Thoracic aorta (tissue), 2 donors: ENCODE measurements at regions not wholly inside any gene's neighbourhood (a gene's known extent, or its start where the extent isn't known, plus 50 kb on each side); places are given as distances from the start of the nearest gene placed in this dataset.
"Not testable (repeated sequence)": the region's sequence is repeated elsewhere in the genome, so short reads cannot be mapped to it uniquely, and the experiment has no call there.

ENCODE experiments used
- ATAC-seq: fragments of 150-250 bp; one replicate; pipeline ENCODE4 v1.8.0; 2017; ENCODE audit warnings: low read depth; ENCODE audit not compliant: insufficient number of reproducible peaks, low FRiP score
- DNase-seq: peaks from one replicate; pipeline ENCODE4 v3.0.0-alpha.2; 2020; ENCODE audit warnings: low spot score
- H3K27ac ChIP-seq, 2 donors: fragments of 200-600 bp; sonication (generic); 1 replicate in 1 of 2; 2 replicates in 1 of 2; pipeline ENCODE4 v1.5.1; 2016; ENCODE audit warnings: mild to moderate bottlenecking in 2 of 2, moderate library complexity in 2 of 2
- H3K27me3 ChIP-seq: fragments of 200-600 bp; sonication (generic); replicated peaks from 2 replicates; pipeline ENCODE4 v1.6.0; 2016; ENCODE audit warnings: mild to moderate bottlenecking; ENCODE audit not compliant: insufficient read depth
- H3K36me3 ChIP-seq: fragments of 200-600 bp; sonication (generic); one replicate; pipeline ENCODE4 v1.5.1; 2016
- H3K4me1 ChIP-seq, 2 donors: fragments of 200-600 bp; sonication (generic); 1 replicate in 1 of 2; 2 replicates in 1 of 2; pipeline versions ENCODE4 v1.5.1 to v1.6.0; 2016; ENCODE audit warnings: low read depth in 2 of 2, mild to moderate bottlenecking in 1 of 2; ENCODE audit not compliant: control insufficient read depth in 1 of 2
- H3K4me3 ChIP-seq: fragments of 200-600 bp; sonication (generic); 2 replicates; pipeline ENCODE4 v1.5.1; 2016; ENCODE audit warnings: mild to moderate bottlenecking
- H3K9me3 ChIP-seq: fragments of 200-600 bp; sonication (generic); 2 replicates; pipeline ENCODE4 v1.5.1; 2016
- TF ChIP-seq, protein P1 (sequence below): fragments of 200-600 bp; sonication (generic); IDR thresholded peaks from one replicate; pipeline ENCODE4 v1.5.1; 2019; ENCODE audit warnings: antibody characterized with exemption

DNA sequence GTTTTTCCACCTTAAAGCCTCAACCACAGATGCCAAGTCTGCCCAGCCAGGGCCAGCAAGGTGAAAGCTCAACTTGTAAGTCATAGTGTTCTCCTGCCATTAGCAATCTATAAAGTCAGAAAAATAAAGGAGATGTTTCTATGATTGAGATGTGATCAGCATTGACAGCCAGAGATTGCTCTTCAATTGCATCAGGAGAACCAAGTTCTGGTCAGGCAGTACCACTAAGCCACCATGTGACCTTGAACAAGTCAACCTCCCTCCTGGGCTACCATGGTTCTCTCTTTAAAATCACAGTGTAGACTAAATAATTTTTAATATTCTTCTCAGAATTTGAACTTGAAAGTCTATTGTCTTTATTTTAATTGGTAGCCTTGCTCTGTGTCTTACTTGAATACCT, 220.3 kb upstream of the HES1 start:
- H3K36me3 ChIP-seq, result no peaks in the 10 kb centered on the region
- ATAC-seq (no peak), DNase-seq (no peak)
- H3K4me1 ChIP-seq, result peaks cover 0 to 8% of the 10 kb centered on the region in 2 donors
- TF ChIP-seq, protein P1, sequence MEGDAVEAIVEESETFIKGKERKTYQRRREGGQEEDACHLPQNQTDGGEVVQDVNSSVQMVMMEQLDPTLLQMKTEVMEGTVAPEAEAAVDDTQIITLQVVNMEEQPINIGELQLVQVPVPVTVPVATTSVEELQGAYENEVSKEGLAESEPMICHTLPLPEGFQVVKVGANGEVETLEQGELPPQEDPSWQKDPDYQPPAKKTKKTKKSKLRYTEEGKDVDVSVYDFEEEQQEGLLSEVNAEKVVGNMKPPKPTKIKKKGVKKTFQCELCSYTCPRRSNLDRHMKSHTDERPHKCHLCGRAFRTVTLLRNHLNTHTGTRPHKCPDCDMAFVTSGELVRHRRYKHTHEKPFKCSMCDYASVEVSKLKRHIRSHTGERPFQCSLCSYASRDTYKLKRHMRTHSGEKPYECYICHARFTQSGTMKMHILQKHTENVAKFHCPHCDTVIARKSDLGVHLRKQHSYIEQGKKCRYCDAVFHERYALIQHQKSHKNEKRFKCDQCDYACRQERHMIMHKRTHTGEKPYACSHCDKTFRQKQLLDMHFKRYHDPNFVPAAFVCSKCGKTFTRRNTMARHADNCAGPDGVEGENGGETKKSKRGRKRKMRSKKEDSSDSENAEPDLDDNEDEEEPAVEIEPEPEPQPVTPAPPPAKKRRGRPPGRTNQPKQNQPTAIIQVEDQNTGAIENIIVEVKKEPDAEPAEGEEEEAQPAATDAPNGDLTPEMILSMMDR, result no peak
- H3K27me3 ChIP-seq, result no peaks in the 10 kb centered on the region
- no peaks in the 10 kb centered on the region for H3K9me3 ChIP-seq
- no peak overlapping the region for H3K4me3 ChIP-seq
- H3K27ac ChIP-seq, result no peak overlapping the region

DNA sequence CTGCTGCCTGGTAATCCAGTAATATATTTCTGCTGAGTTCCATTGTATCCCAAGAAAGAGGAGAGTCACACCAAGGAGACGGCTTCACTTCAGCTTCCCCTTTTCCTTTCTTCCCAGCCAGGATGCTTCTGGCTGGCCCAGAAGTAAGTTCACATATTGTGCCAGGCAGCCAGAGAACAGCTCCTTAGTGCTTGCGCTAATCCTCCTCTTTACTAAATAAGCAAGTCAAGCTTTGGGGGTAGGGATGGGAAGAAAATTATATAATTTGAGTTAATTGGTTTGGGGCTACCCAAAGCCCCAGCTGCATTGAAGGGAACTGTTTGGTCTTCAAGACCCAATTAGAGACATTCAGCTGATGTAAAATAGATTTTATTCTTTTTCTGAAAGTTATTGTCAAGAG, 218.8 kb upstream of the HES1 start:
- Histone ChIP-seq H3K9me3 (no peaks in the 10 kb centered on the region), H3K27me3 (no peaks in the 10 kb centered on the region), H3K4me3 (no peak overlapping the region), H3K27ac (no peak overlapping the region), H3K36me3 (no peaks in the 10 kb centered on the region), H3K4me1 (no peaks in the 10 kb centered on the region)
- TF ChIP-seq, protein P1, result no peak
- DNase-seq, result no peak
- ATAC-seq, result no peak

DNA sequence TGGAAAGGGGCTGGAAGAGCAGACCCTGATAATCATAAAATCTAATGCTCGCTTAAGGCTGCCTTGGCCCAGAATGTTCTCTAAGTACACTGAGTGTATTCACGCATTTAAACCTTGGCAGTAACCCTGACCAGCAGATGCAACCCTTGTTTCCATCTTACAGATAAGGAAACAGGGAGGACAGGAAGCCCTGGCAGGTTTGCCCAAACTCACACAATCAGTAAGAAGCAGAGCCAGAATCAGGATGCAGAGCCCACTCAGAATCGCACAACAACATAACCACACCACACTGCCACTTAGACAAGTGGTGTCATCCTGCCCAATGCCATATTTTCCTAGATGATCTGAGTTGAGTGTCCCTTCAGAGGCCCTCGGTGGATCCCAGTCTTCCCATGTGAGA, 214.5 kb upstream of the HES1 start:
- DNase-seq, result no peak
- no peak overlapping the region for H3K27ac ChIP-seq
- no peaks in the 10 kb centered on the region for H3K4me1 ChIP-seq
- H3K4me3 ChIP-seq, result no peak overlapping the region
- no peaks in the 10 kb centered on the region for H3K27me3 ChIP-seq
- H3K36me3 ChIP-seq, result no peaks in the 10 kb centered on the region
- peaks cover 15% of the 10 kb centered on the region for H3K9me3 ChIP-seq
- TF ChIP-seq, protein P1, result no peak
- no peak for ATAC-seq

DNA sequence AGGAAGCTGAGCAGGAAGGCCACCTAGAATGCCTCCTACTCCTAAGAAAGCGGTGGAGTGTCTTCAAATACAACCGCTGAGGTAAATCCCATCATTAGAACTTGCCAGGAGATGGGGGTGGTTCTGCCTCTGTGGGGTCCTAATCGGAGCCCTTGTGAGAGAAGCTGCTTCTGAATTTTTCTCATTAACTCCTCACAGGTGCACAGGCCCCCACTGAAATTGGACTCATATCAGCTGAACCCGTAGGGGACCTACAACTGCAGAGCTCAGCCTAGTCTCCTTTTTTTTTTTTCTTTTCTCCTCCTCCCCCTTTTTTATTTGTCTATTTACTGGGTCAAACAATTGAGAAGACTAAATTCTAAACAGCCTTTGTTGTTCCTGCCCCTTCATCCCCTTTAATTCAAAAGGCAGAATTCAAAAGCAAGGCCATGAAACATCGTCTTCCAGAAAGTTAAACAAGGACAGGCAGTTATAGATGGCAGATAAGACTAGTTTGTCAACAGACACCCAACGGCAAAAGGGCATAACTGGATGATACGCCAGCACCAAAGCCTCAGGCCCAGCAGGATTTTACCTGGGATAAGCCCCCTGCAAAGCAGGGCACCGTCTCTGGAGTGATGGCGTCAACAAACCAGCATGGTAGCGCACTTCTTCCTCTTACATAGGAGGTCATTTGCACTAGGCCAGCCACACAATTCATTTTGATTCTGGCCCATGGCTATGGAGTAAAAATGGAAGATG, 213.7 kb upstream of the HES1 start:
- DNase-seq (no peak), ATAC-seq (no peak)
- no peaks in the 10 kb centered on the region for H3K27me3 ChIP-seq
- H3K27ac ChIP-seq, result no peak overlapping the region
- H3K4me3 ChIP-seq, result no peak overlapping the region
- H3K9me3 ChIP-seq, result peaks cover 15% of the 10 kb centered on the region
- TF ChIP-seq, protein P1, result no peak
- H3K4me1 ChIP-seq, result no peaks in the 10 kb centered on the region
- H3K36me3 ChIP-seq, result no peaks in the 10 kb centered on the region

DNA sequence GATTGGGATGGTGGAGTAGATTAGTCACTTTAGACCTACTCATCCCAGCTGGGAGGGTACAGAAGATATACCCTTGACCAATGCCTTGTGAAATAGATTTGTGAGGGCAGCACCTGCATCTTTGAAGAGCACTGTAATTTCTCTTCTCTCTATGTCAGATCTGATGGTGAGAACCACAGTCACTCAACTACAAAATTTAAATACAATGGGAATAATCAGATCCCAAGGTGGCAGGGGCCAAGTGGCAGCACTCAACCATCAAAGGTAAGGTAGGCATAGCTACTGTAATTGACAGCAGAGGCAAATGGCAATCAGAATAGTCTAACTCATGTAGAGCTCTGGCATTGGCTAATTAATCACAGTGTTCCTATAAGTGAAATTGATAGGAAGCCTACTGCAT, 212.0 kb upstream of the HES1 start:
- H3K27ac ChIP-seq, ATAC-seq, DNase-seq, H3K27me3 ChIP-seq, H3K36me3 ChIP-seq, H3K4me3 ChIP-seq, H3K4me1 ChIP-seq: not testable (repeated sequence)
- peaks cover 15% of the 10 kb centered on the region for H3K9me3 ChIP-seq

DNA sequence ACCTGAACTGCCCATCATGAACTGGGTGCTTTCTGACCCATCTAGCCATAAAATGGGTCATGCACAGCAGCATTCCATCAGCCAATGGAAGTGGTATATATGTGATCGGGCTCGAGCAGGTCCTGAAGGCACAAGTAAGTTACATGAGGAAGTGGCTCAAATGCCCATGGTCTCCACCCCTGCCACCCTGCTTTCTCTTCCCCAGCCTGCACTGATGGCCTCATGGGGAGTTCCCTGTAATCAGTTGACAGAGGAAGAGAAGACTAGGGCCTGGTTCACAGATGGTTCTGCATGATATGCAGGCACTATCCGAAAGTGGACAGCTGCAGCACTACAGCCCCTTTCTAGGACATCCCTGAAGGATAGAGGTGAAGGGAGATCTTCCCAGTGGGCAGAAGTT, 209.9 kb upstream of the HES1 start:
- H3K4me1 ChIP-seq, DNase-seq, H3K4me3 ChIP-seq, ATAC-seq, H3K27me3 ChIP-seq, H3K36me3 ChIP-seq, H3K27ac ChIP-seq: not testable (repeated sequence)
- H3K9me3 ChIP-seq, result peaks cover 15% of the 10 kb centered on the region

DNA sequence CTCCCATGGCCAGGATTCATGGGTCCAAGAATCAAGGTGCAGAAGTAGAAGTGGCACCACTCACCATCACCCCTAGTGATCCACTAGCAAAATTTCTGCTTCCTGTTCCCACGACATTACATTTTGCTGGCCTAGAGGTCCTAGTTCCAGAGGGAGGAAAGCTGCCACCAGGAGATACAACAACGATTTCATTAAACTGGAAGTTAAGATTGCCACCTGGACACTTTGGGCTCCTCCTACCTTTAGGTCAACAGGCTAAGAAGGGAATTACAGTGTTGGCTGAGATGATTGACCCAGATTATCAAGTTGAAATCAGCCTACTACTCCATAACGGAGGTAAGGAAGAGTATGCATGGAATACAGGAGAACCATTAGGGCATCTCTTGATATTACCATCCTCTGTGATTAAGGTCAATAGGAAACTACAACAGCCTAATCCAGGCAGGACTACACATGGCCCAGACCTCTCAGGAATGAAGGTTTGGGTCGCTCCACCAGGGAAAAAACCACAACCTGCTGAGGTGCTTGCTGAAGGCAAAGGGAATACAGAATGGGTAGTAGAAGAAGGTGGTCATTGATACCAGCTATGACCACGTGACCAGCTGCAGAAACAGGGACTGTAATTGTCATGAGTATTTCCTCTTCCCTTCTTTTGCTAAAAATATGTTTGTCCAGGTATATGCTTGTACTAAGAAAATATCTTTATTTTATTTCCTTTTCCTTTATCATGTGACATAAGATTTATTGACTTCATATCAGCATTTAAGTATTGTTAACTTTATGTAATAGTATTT, 208.3 kb upstream of the HES1 start:
- not testable (repeated sequence) for ATAC-seq, H3K27ac ChIP-seq, DNase-seq, H3K4me3 ChIP-seq, H3K36me3 ChIP-seq, H3K4me1 ChIP-seq, H3K27me3 ChIP-seq
- H3K9me3 ChIP-seq, result peaks cover 15% of the 10 kb centered on the region
